Left renal pelvis (tissue), 4 donors: ENCODE measurements at regions not wholly inside any gene's neighbourhood (a gene's known extent, or its start where the extent isn't known, plus 50 kb on each side); places are given as distances from the start of the nearest gene placed in this dataset.

ENCODE experiments used
- DNase-seq, 4 donors: peaks; one replicate each; pipeline ENCODE4 v3.0.0-alpha.2; 2013; ENCODE audit warnings: low read depth in 4 of 4, low spot score in 3 of 4

- no peak for DNase-seq
Measured at GRCh38 chr4:111632641-111633151, 512.6 kb upstream of the FAM241A start.

- no peak for DNase-seq
Measured at GRCh38 chr4:111633663-111634266, 511.5 kb upstream of the FAM241A start.

- no peak for DNase-seq
Measured at GRCh38 chr4:111635646-111636045, 509.6 kb upstream of the FAM241A start.

- no peak for DNase-seq
Measured at GRCh38 chr4:111636961-111637585, 508.2 kb upstream of the FAM241A start.

GRCh38 chr4:111639120-111639690, 506.0 kb upstream of the FAM241A start:
- DNase-seq = no peak

GRCh38 chr4:111639876-111640275, 505.4 kb upstream of the FAM241A start:
- DNase-seq = no peak

- peak; percentile 44 to 69 (median 56) for DNase-seq
Measured at GRCh38 chr4:111641813-111642579, 503.3 kb upstream of the FAM241A start.

- no peak for DNase-seq
Measured at GRCh38 chr4:111648056-111648455, 497.2 kb upstream of the FAM241A start.

GRCh38 chr4:111649308-111649707, 495.9 kb upstream of the FAM241A start:
- DNase-seq = no peak

- no peak for DNase-seq
Measured at GRCh38 chr4:111650146-111650545, 495.1 kb upstream of the FAM241A start.

GRCh38 chr4:111650674-111651086, 494.6 kb upstream of the FAM241A start:
- no peak for DNase-seq

- no peak for DNase-seq
Measured at GRCh38 chr4:111652236-111652635, 493.0 kb upstream of the FAM241A start.

GRCh38 chr4:111652986-111653385, 492.3 kb upstream of the FAM241A start:
- no peak for DNase-seq

GRCh38 chr4:111662496-111662895, 482.8 kb upstream of the FAM241A start:
- no peak for DNase-seq

- DNase-seq = no peak
Measured at GRCh38 chr4:111664308-111664945, 480.8 kb upstream of the FAM241A start.

GRCh38 chr4:111666826-111667360, 478.4 kb upstream of the FAM241A start:
- no peak for DNase-seq

- DNase-seq = no peak
Measured at GRCh38 chr4:111671756-111672155, 473.5 kb upstream of the FAM241A start.

- DNase-seq = no peak
Measured at GRCh38 chr4:111675746-111676145, 469.5 kb upstream of the FAM241A start.

GRCh38 chr4:111676533-111676932, 468.7 kb upstream of the FAM241A start:
- DNase-seq = no peak

GRCh38 chr4:111678479-111678878, 466.8 kb upstream of the FAM241A start:
- DNase-seq = no peak

GRCh38 chr4:111678908-111679307, 466.3 kb upstream of the FAM241A start:
- DNase-seq = no peak
